Keratinocyte (primary cell): ENCODE measurements at regions not wholly inside any gene's neighbourhood (a gene's known extent, or its start where the extent isn't known, plus 50 kb on each side); places are given as distances from the start of the nearest gene placed in this dataset.

Experiments
- DNase-seq: peaks from one replicate; pipeline ENCODE4 v3.0.0-alpha.2; 2011; ENCODE audit warnings: low read depth, missing footprints, low spot score
- FAIRE-seq: peaks from 2 replicates; lab custom pipeline; 2011; peaks lifted over from hg19 to GRCh38; lab: Jason Lieb, UNC
- H2AFZ ChIP-seq: 2 replicates; pipeline ENCODE4 v1.6.0; 2012; ENCODE audit warnings: low read length, control low read depth, inconsistent platforms; ENCODE audit not compliant: control insufficient read depth
- H3K27ac ChIP-seq: 2 replicates; pipeline ENCODE4 v1.5.1; 2011; ENCODE audit warnings: low read length; ENCODE audit not compliant: control insufficient read depth, insufficient read depth
- H3K27me3 ChIP-seq: 3 replicates; pipeline ENCODE4 v1.6.0; 2011; ENCODE audit warnings: low read length; ENCODE audit not compliant: control insufficient read depth, insufficient read depth; ENCODE audit errors: extremely low read depth
- H3K36me3 ChIP-seq, 2 experiments: 2 replicates in 1 of 2; 3 replicates in 1 of 2; pipeline ENCODE4 v1.5.1; 2011; ENCODE audit warnings: low read length in 2 of 2, mild to moderate bottlenecking in 1 of 2; ENCODE audit not compliant: control insufficient read depth in 2 of 2, insufficient read depth in 2 of 2; ENCODE audit errors: extremely low read depth in 1 of 2
- H3K4me1 ChIP-seq: 3 replicates; pipeline ENCODE4 v1.5.1; 2011; ENCODE audit warnings: low read length; ENCODE audit not compliant: control insufficient read depth, insufficient read depth; ENCODE audit errors: extremely low read depth
- H3K4me2 ChIP-seq: 3 replicates; pipeline ENCODE4 v1.6.0; 2011; ENCODE audit warnings: low read depth, low read length; ENCODE audit not compliant: control insufficient read depth, insufficient read depth; ENCODE audit errors: extremely low read depth
- H3K4me3 ChIP-seq, 3 experiments: fragments of 200-600 bp in 1 of 3; sonication (generic) in 1 of 3; 2 replicates in 2 of 3; 3 replicates in 1 of 3; pipeline ENCODE4 v1.5.1; 2011 to 2016; ENCODE audit warnings: low read length in 3 of 3, mild to moderate bottlenecking in 3 of 3, control low read depth in 2 of 3, inconsistent platforms in 1 of 3, low read depth in 1 of 3, mixed read lengths in 1 of 3, mixed run types in 1 of 3, moderate library complexity in 1 of 3; ENCODE audit not compliant: control insufficient read depth in 2 of 3, insufficient read depth in 2 of 3; ENCODE audit errors: extremely low read depth in 1 of 3
- H3K79me2 ChIP-seq: 2 replicates; pipeline ENCODE4 v1.6.0; 2012; ENCODE audit warnings: low read length; ENCODE audit not compliant: control insufficient read depth, insufficient read depth
- H3K9ac ChIP-seq: 3 replicates; pipeline ENCODE4 v1.6.0; 2011; ENCODE audit warnings: low read length; ENCODE audit not compliant: control insufficient read depth, insufficient read depth; ENCODE audit errors: extremely low read depth
- H3K9me1 ChIP-seq: 3 replicates; pipeline ENCODE4 v1.6.0; 2011; ENCODE audit warnings: low read length; ENCODE audit not compliant: control insufficient read depth, insufficient read depth; ENCODE audit errors: extremely low read depth
- H3K9me3 ChIP-seq: 2 replicates; pipeline ENCODE4 v1.5.1; 2012; ENCODE audit warnings: low read depth, low read length; ENCODE audit not compliant: control insufficient read depth
- H4K20me1 ChIP-seq: 3 replicates; pipeline ENCODE4 v1.6.0; 2011; ENCODE audit warnings: low read length; ENCODE audit not compliant: control insufficient read depth, insufficient read depth; ENCODE audit errors: extremely low read depth
- CTCF ChIP-seq, 3 experiments: IDR thresholded peaks in 1 of 3; conservative IDR thresholded peaks in 1 of 3; optimal IDR thresholded peaks in 1 of 3; 2 replicates in 2 of 3; 3 replicates in 1 of 3; pipeline versions ENCODE3 to v1.5.1; 2011; ENCODE audit warnings: low read length in 3 of 3, mild to moderate bottlenecking in 3 of 3, moderate library complexity in 2 of 3, control low read depth in 1 of 3, inconsistent platforms in 1 of 3; ENCODE audit not compliant: insufficient read depth in 2 of 3; ENCODE audit errors: extremely low read depth in 1 of 3
- EZH2 ChIP-seq: IDR thresholded peaks from one replicate; pipeline ENCODE4 v1.6.1; 2012; ENCODE audit warnings: inconsistent platforms, mild to moderate bottlenecking, low read length, moderate library complexity
- dilution Hi-C: fragments of 300-500 bp; cut with MboI; formaldehyde crosslinking; loops from one replicate; pipeline ENCODE4 v1.7.0; 2020; ENCODE audit warnings: low sequenced_read_pairs; ENCODE audit not compliant: extremely low pct_ligation_motif_present

- H3K79me2 ChIP-seq, result no peaks in the 10 kb centered on the region
- no peaks in the 10 kb centered on the region for H3K27me3 ChIP-seq
- H3K9me3 ChIP-seq, result no peaks in the 10 kb centered on the region
- H3K36me3 ChIP-seq, result no peaks in the 10 kb centered on the region
- no peak overlapping the region for H3K9ac ChIP-seq
- dilution Hi-C loops, result no loop called here
- H4K20me1 ChIP-seq, result no peaks in the 10 kb centered on the region
- H3K27ac ChIP-seq, result no peak overlapping the region
- no peaks in the 10 kb centered on the region for H3K4me1 ChIP-seq
- FAIRE-seq (no peak), DNase-seq (no peak)
- H2AFZ ChIP-seq, result no peak overlapping the region
- H3K9me1 ChIP-seq, result no peaks in the 10 kb centered on the region
- H3K4me3 ChIP-seq, result no peak overlapping the region
- no peak overlapping the region for H3K4me2 ChIP-seq
- TF ChIP-seq EZH2 (no peak), CTCF (optimal IDR thresholded peaks at IDR 0.05 in 1 of 3, IDR thresholded peaks at IDR 0.05 in 1 of 3, conservative IDR thresholded peaks at IDR 0.05 in 1 of 3; ENCODE audit: extremely low read depth in 1 of 3, insufficient read depth in 2 of 3, low read length in 3 of 3) (no peak)
Observed at GRCh38 chr14:42814817-42815216, 1208.1 kb downstream of the LRFN5 start.

- Histone ChIP-seq H3K9me3 (no peaks in the 10 kb centered on the region), H3K4me2 (no peak overlapping the region), H4K20me1 (no peaks in the 10 kb centered on the region), H3K27ac (no peak overlapping the region), H3K9me1 (no peaks in the 10 kb centered on the region), H3K4me3 (no peak overlapping the region), H3K9ac (no peak overlapping the region), H3K27me3 (no peaks in the 10 kb centered on the region), H3K36me3 (no peaks in the 10 kb centered on the region), H2AFZ (no peak overlapping the region), H3K79me2 (no peaks in the 10 kb centered on the region), H3K4me1 (no peaks in the 10 kb centered on the region)
- DNase-seq, result no peak
- FAIRE-seq, result no peak
- dilution Hi-C loops, result no loop called here
- TF ChIP-seq EZH2, result no peak
- no peak for TF ChIP-seq CTCF (optimal IDR thresholded peaks at IDR 0.05 in 1 of 3, IDR thresholded peaks at IDR 0.05 in 1 of 3, conservative IDR thresholded peaks at IDR 0.05 in 1 of 3; ENCODE audit: extremely low read depth in 1 of 3, insufficient read depth in 2 of 3, low read length in 3 of 3)
Observed at GRCh38 chr14:42806909-42807315, 1200.2 kb downstream of the LRFN5 start.
